Breast epithelium (tissue), 4 donors: ENCODE measurements at regions not wholly inside any gene's neighbourhood (a gene's known extent, or its start where the extent isn't known, plus 50 kb on each side); places are given as distances from the start of the nearest gene placed in this dataset.
"Not testable (repeated sequence)": the region's sequence is repeated elsewhere in the genome, so short reads cannot be mapped to it uniquely, and the experiment has no call there.

ENCODE experiments used
- DNase-seq, 2 donors: peaks; one replicate each; pipeline ENCODE4 v3.0.0-alpha.2; 2019; ENCODE audit warnings: low spot score in 2 of 2
- H3K27ac ChIP-seq, 2 donors: fragments of 200-600 bp; sonication (generic) in 1 of 2; one replicate each; pipeline ENCODE4 v1.5.1; 2016 to 2019; ENCODE audit warnings: mild to moderate bottlenecking in 1 of 2
- H3K27me3 ChIP-seq, 2 donors: fragments of 200-600 bp; sonication (generic) in 1 of 2; one replicate each; pipeline versions ENCODE4 v1.5.1 to v1.6.0; 2017 to 2019; ENCODE audit warnings: control low read depth in 1 of 2, mild to moderate bottlenecking in 1 of 2
- H3K36me3 ChIP-seq: fragments of 200-600 bp; one replicate; pipeline ENCODE4 v1.5.1; 2019
- H3K4me1 ChIP-seq, 2 donors: fragments of 200-600 bp; sonication (generic); one replicate each; pipeline ENCODE4 v1.5.1; 2016 to 2019; ENCODE audit warnings: control low read depth in 1 of 2
- H3K4me3 ChIP-seq, 3 donors: fragments of 200-600 bp; sonication (generic); 1 replicate in 2 of 3; 2 replicates in 1 of 3; pipeline ENCODE4 v1.5.1; 2016 to 2019; ENCODE audit warnings: mild to moderate bottlenecking in 3 of 3, moderate library complexity in 2 of 3
- H3K9me3 ChIP-seq, 2 donors: fragments of 200-600 bp; sonication (generic) in 1 of 2; one replicate each; pipeline ENCODE4 v1.5.1; 2016 to 2019; ENCODE audit warnings: control low read depth in 1 of 2
- POLR2A ChIP-seq: fragments of 450-650 bp; IDR thresholded peaks from one replicate; pipeline ENCODE4 v1.6.1; 2016; ENCODE audit warnings: antibody characterized with exemption, mild to moderate bottlenecking, moderate library complexity
- POLR2AphosphoS5 ChIP-seq, 3 donors: sonication (generic); formaldehyde crosslinking; IDR thresholded peaks; one replicate each; pipeline ENCODE4 v1.6.1; 2017; ENCODE audit warnings: antibody characterized with exemption in 3 of 3
- intact Hi-C: fragments of 100-400 bp; cut with DNase I; formaldehyde crosslinking; loops from one replicate; pipeline ENCODE4 v1.15.1; 2023; ENCODE audit warnings: low total_unique reads
- TF ChIP-seq, protein P1 (sequence below), 3 donors: fragments of 450-650 bp; IDR thresholded peaks; one replicate each; pipeline ENCODE4 v1.5.1; 2016 to 2017; ENCODE audit warnings: antibody characterized with exemption in 3 of 3, mild to moderate bottlenecking in 3 of 3, moderate library complexity in 3 of 3

DNA sequence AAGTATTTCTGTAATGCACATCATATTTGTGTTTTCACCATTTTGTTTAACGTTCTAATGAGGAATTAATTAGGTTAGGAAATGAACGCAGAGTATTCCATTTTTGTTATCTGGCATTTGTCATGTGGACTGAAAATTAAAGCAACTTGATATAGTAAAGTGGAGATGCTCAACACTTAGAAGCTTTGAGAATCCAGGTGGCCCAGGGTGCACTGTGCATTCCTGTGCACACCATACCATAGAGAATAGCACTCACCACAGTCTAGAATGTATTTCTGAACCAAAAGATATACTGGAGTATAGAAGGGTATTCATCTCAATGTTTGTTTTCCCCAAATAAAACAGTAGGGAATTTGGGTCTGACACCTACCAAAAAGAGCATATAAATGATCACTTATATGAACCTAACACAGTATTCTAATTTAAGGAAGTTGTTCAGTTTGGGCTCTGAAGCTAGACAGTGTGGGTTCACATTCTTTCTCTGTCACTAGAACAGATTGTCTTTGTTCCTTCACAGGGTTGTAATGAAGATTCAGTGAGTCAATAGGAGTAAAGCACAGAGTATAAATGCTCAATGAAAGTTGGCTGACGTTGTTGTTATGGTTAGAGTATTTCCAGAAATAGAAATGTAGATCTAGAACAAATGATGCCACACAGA, 125.6 kb upstream of the DMRT1 start:
- Histone ChIP-seq H3K9me3 (no peaks in the 10 kb centered on the region), H3K4me3 (peak overlapping the region in 1 of 3 donors; percentile 23), H3K27ac (peak overlapping the region; percentile 79 to 81)

DNA sequence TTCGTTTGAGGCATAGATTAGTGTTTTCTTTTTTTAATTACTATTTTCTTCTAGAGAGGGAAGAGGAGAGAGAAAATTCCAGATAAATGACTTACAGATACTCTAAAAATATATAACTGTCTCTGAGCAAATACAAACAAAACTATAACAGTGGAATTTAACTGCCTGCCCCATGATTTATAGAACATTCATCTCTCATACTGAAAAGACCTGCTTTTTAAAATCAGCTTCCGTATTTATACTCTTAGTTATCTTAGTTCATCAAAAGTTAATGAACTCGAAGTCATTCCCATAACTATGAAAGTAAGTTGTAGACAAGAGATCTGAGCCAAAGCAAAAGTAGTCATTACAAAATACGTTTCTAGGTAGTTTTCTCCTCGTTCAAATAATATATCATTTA, 123.8 kb upstream of the DMRT1 start:
- DNase-seq = no peak
- TF ChIP-seq, protein P1, sequence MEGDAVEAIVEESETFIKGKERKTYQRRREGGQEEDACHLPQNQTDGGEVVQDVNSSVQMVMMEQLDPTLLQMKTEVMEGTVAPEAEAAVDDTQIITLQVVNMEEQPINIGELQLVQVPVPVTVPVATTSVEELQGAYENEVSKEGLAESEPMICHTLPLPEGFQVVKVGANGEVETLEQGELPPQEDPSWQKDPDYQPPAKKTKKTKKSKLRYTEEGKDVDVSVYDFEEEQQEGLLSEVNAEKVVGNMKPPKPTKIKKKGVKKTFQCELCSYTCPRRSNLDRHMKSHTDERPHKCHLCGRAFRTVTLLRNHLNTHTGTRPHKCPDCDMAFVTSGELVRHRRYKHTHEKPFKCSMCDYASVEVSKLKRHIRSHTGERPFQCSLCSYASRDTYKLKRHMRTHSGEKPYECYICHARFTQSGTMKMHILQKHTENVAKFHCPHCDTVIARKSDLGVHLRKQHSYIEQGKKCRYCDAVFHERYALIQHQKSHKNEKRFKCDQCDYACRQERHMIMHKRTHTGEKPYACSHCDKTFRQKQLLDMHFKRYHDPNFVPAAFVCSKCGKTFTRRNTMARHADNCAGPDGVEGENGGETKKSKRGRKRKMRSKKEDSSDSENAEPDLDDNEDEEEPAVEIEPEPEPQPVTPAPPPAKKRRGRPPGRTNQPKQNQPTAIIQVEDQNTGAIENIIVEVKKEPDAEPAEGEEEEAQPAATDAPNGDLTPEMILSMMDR (IDR thresholded peaks at IDR 0.05) = no peak
- TF ChIP-seq POLR2A (no peak), POLR2AphosphoS5 (IDR thresholded peaks at IDR 0.05) (no peak)
- Histone ChIP-seq H3K4me3 (no peak overlapping the region), H3K27me3 (no peaks in the 10 kb centered on the region), H3K4me1 (peaks cover 0 to 14% of the 10 kb centered on the region in 2 donors), H3K9me3 (no peaks in the 10 kb centered on the region), H3K36me3 (no peaks in the 10 kb centered on the region), H3K27ac (peak overlapping the region in 1 of 2 donors; percentile 79)
- intact Hi-C loops = no loop called here

More for the DNA sequence above, 125.6 kb upstream of the DMRT1 start:
- intact Hi-C loops = no loop called here
- TF ChIP-seq, protein P1 (IDR thresholded peaks at IDR 0.05) = no peak
- TF ChIP-seq POLR2AphosphoS5 (IDR thresholded peaks at IDR 0.05) (no peak), POLR2A (no peak)
- Histone ChIP-seq H3K36me3 (no peaks in the 10 kb centered on the region), H3K4me1 (peaks cover 0 to 14% of the 10 kb centered on the region in 2 donors), H3K27me3 (no peaks in the 10 kb centered on the region)
- DNase-seq = no peak

DNA sequence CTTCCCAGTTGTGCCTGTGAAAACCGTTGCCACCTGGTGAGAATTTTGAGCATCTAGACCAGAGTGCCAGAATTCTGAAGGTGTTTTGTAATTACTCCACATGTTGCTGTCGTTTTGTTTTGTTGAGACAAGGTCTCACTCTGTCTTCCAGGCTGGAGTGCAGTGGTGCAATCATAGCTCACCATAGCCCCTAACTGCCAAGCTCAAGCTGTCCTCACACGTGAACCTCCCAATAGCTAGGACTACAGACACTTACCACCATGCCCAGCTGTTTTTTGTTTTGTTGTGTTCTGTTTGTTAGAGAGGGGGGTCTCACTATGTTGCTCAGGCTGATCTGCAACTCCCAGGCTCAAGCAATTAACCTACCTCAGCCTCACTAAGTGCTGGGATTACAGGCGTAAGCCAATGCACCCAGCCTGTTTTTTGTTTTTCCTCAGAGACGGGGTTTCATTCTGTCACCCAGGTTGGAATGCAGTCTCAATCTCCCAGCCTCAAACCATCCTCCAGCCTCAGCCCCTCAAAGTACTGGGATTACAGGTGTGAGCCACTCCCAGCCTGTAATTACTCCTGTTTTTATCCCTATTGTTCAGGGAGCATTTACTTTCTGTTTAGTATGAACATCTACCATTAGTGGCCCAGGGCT, 121.1 kb upstream of the DMRT1 start:
- Histone ChIP-seq H3K4me3 (no peak overlapping the region), H3K36me3 (no peaks in the 10 kb centered on the region), H3K27me3 (no peaks in the 10 kb centered on the region), H3K9me3 (no peaks in the 10 kb centered on the region), H3K27ac (peak overlapping the region; percentile 34 to 79), H3K4me1 (peaks cover 0 to 8% of the 10 kb centered on the region in 2 donors)
- no peak for DNase-seq
- intact Hi-C loops = no loop called here
- TF ChIP-seq POLR2AphosphoS5 (IDR thresholded peaks at IDR 0.05) (no peak), POLR2A (no peak)
- TF ChIP-seq, protein P1 (IDR thresholded peaks at IDR 0.05) = no peak

DNA sequence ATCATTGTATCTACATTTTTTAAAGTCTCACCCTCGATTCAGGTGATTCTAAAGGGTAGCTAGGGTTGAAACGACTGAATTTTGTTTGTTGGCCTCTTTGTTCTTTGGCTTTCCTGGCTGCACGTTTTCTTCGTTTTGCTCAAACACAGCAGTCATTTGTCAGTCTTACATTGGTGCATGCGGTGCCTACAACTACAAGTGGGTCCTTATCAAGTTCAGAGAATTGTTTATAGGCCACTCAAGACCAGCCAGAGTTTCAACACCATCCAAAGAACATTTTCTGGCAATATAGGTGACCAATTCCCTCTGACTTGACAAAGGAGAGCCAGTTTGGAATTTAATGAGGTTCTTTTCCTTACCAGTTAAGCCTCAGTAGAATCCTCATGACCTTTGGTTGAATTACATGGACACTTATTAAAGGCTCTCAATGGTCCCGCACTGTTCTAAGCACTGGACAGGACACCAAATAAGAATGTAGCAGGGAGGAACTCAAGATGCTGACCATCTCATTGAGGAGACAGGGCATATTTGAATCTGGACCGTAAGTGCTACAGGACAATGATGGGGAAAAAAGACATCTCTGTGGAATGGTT, 119.0 kb upstream of the DMRT1 start:
- no peaks in the 10 kb centered on the region for H3K27me3 ChIP-seq
- H3K36me3 ChIP-seq = no peaks in the 10 kb centered on the region
- no peaks in the 10 kb centered on the region for H3K4me1 ChIP-seq
- no peak overlapping the region for H3K4me3 ChIP-seq
- TF ChIP-seq POLR2A (no peak), POLR2AphosphoS5 (IDR thresholded peaks at IDR 0.05) (no peak)
- TF ChIP-seq, protein P1 (IDR thresholded peaks at IDR 0.05) = no peak
- peak overlapping the region in 1 of 2 donors; percentile 2 for H3K27ac ChIP-seq
- no peak for DNase-seq
- intact Hi-C loops = no loop called here
- no peaks in the 10 kb centered on the region for H3K9me3 ChIP-seq

DNA sequence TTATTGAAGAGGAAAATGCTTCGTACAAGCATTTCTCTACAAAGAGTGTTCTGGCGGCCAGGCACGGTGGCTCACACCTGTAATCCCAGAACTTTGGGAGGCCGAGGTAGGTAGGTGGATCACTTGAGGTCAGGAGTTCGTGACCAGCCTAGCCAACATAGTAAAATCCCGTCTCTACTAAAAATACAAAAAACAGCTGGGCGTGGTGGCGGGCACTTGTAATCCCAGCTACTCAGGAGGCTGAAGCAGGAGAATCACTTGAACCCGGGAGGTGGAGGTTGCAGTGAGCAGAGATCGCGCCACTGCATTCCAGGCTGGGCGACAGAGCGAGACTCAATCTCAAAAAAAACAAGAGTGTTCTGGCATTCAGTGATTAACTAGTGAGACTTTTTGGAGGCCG, 117.0 kb upstream of the DMRT1 start:
- H3K4me1 ChIP-seq, H3K27me3 ChIP-seq, H3K36me3 ChIP-seq, DNase-seq, H3K9me3 ChIP-seq, intact Hi-C loops, H3K4me3 ChIP-seq: not testable (repeated sequence)
- peak overlapping the region in 1 of 2 donors; percentile 66 for H3K27ac ChIP-seq
